ENCODE measurements at regions not wholly inside any gene's neighbourhood (a gene's known extent, or its start where the extent isn't known, plus 50 kb on each side); places are given as distances from the start of the nearest gene placed in this dataset.

GRCh38 chr15:66891776-66892175, 173.6 kb upstream of the SMAD3 start:
- no peak overlapping the region for H3K4me3 ChIP-seq (ENCODE audit: low read depth, low read length)
- H3K27me3 ChIP-seq (ENCODE audit: control insufficient read depth, insufficient read depth, low read length), result no peaks in the 10 kb centered on the region
- no peak for TF ChIP-seq CTCF (IDR thresholded peaks at IDR 0.05; ENCODE audit: low read depth, low read length)
- no peak overlapping the region for H3K27ac ChIP-seq (ENCODE audit: low read depth, low read length)
- DNase-seq (ENCODE audit: low read depth, low spot score), result no peak
- H3K9me3 ChIP-seq (ENCODE audit: control insufficient read depth, insufficient read depth, low read length), result peaks cover 8% of the 10 kb centered on the region; the same call in 1 of the 2 replicates
- ChIA-PET CTCF (no interaction called here), POLR2A (no interaction called here)

GRCh38 chr15:66893294-66893693, 172.1 kb upstream of the SMAD3 start:
- ChIA-PET POLR2A (interaction anchor here (1.3 kb wide), 1 partner anchor 10 kb away, joined by 3 read pairs; no protein-coding TSS in a partner anchor), CTCF (interaction anchor here (0.7 kb wide), 1 partner anchor 21 kb away, joined by 3 read pairs; no protein-coding TSS in a partner anchor)
- no peaks in the 10 kb centered on the region for H3K27me3 ChIP-seq (ENCODE audit: control insufficient read depth, insufficient read depth, low read length)
- no peak for DNase-seq (ENCODE audit: low read depth, low spot score)
- TF ChIP-seq CTCF (IDR thresholded peaks at IDR 0.05; ENCODE audit: low read depth, low read length), result no peak
- H3K4me3 ChIP-seq (ENCODE audit: low read depth, low read length), result no peak overlapping the region
- H3K27ac ChIP-seq (ENCODE audit: low read depth, low read length), result no peak overlapping the region
- H3K9me3 ChIP-seq (ENCODE audit: control insufficient read depth, insufficient read depth, low read length), result 0 out of 2 replicates have a peak, but pooled peaks cover 3% of the 10 kb centered on the region

GRCh38 chr15:66894363-66894762, 171.0 kb upstream of the SMAD3 start:
- H3K27me3 ChIP-seq (ENCODE audit: control insufficient read depth, insufficient read depth, low read length), result no peaks in the 10 kb centered on the region
- CTCF ChIA-PET, result no interaction called here
- 0 out of 2 replicates have a peak, but pooled peaks cover 3% of the 10 kb centered on the region for H3K9me3 ChIP-seq (ENCODE audit: control insufficient read depth, insufficient read depth, low read length)
- H3K4me3 ChIP-seq (ENCODE audit: low read depth, low read length), result no peak overlapping the region
- H3K27ac ChIP-seq (ENCODE audit: low read depth, low read length), result no peak overlapping the region
- no peak for DNase-seq (ENCODE audit: low read depth, low spot score)
- no peak for TF ChIP-seq CTCF (IDR thresholded peaks at IDR 0.05; ENCODE audit: low read depth, low read length)
- POLR2A ChIA-PET, result interaction anchor here (1.3 kb wide), 1 partner anchor 11 kb away, joined by 3 read pairs; no protein-coding TSS in a partner anchor

GRCh38 chr15:66894986-66895780, 170.2 kb upstream of the SMAD3 start:
- H3K27me3 ChIP-seq (ENCODE audit: control insufficient read depth, insufficient read depth, low read length), result no peaks in the 10 kb centered on the region
- TF ChIP-seq CTCF (IDR thresholded peaks at IDR 0.05; ENCODE audit: low read depth, low read length), result no peak
- POLR2A ChIA-PET, result no interaction called here
- CTCF ChIA-PET, result no interaction called here
- H3K4me3 ChIP-seq (ENCODE audit: low read depth, low read length), result no peak overlapping the region
- DNase-seq (ENCODE audit: low read depth, low spot score), result no peak
- H3K27ac ChIP-seq (ENCODE audit: low read depth, low read length), result no peak overlapping the region
- H3K9me3 ChIP-seq (ENCODE audit: control insufficient read depth, insufficient read depth, low read length), result no peaks in the 10 kb centered on the region

- H3K9me3 ChIP-seq (ENCODE audit: control insufficient read depth, insufficient read depth, low read length), result no peaks in the 10 kb centered on the region
- H3K4me3 ChIP-seq (ENCODE audit: low read depth, low read length), result no peak overlapping the region
- H3K27me3 ChIP-seq (ENCODE audit: control insufficient read depth, insufficient read depth, low read length), result no peaks in the 10 kb centered on the region
- DNase-seq (ENCODE audit: low read depth, low spot score), result no peak
- no peak for TF ChIP-seq CTCF (IDR thresholded peaks at IDR 0.05; ENCODE audit: low read depth, low read length)
- no peak overlapping the region for H3K27ac ChIP-seq (ENCODE audit: low read depth, low read length)
- POLR2A ChIA-PET, result no interaction called here
- CTCF ChIA-PET, result no interaction called here
Measured at GRCh38 chr15:66895794-66896453, 169.5 kb upstream of the SMAD3 start.
